Activated CD4-positive, alpha-beta T cell treated with anti-CD3 and anti-CD28 coated beads, Interleukin-2, amount 50 U/mL, for 16 hours (primary cell): ENCODE measurements at regions not wholly inside any gene's neighbourhood (a gene's known extent, or its start where the extent isn't known, plus 50 kb on each side); places are given as distances from the start of the nearest gene placed in this dataset.

ENCODE experiments used
- DNase-seq: peaks from one replicate; pipeline ENCODE4 v3.0.0-alpha.2; 2020

DNA sequence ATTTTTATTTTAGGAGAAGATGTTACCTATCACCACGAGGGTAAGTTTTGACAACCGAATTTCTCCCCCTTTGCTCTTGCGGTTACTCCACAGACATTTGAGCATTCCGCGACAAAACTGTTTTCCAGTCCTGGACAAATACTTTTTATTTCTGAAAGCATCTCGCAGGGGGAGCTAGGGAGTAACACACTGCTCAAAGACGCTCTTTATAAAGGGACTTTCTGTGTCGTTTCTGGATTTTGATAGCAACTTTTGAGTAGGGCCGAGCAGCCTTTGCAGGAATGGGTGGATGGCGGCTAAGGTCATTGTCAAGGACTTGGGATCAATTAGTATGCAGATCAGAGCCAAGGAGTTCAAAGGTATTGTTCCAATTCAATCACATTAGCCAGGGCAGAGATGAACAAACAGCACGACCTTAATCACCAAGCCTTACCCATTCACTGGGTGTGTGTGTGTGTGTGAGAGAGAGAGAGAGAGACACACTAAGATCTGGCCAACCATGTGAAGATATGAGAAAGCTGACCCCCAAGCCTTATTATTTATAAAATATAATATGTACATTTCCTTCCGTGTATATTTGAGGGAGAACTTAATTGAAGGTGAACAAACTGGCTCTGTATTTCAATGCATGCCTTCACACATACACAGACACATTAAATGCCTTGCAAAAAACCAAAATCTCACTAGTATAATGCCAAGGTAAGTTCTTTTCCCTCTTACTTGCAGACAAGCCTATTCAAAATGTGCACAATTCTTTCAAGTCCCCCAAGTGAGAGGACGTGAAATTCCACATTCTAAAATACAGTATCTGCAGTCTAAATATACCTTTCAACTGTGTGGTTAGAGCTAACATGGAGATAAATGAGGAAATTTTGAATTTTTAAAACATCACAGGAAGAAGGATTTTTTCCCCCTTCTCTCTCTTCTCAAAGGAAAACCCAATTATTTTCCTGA lies 613.8 kb downstream of the VRK1 start:
- no peak for DNase-seq

- no peak for DNase-seq
Observed at GRCh38 chr14:97411938-97412612, 614.9 kb downstream of the VRK1 start.

GRCh38 chr14:97413022-97413539 lies 615.9 kb downstream of the VRK1 start:
- DNase-seq = no peak

DNA sequence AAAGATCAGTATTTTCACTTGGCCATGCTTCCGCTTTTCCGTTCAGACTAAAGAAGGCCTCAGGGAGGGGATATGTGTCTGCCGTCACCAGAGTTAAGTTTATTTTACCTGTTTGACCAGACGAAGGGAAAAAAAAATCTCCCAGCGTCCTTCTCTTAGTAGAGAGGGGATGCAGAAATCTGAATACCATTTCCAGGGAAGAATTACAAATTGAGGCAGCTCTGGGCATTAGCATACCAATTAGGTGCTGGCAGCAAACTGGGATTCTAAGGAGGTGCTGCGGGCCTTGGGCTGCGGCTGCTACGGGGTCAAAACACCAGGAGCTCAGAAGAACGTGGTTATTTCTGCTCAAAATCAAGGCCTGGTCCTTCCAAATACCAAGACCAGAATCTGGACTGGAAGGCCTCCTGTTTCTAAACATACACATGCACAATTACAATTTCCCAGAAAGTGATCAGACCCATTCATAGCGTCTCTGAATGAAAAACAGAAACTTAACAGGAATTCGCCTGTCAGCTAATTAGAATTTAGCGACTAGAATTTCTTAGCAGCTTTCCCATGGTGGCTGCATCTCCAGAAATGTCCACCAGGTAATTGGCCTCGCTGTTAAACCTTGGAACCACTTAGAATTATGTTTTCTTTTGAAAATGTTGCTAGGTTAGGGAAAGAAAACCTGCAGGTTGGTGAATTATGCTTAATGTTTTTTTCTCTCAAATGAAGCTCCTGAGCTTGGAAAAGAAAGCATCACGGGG lies 617.0 kb downstream of the VRK1 start:
- no peak for DNase-seq

- no peak for DNase-seq
Observed at GRCh38 chr14:97414718-97415098, 617.5 kb downstream of the VRK1 start.

- no peak for DNase-seq
Observed at GRCh38 chr14:97415907-97416306, 618.7 kb downstream of the VRK1 start.

DNA sequence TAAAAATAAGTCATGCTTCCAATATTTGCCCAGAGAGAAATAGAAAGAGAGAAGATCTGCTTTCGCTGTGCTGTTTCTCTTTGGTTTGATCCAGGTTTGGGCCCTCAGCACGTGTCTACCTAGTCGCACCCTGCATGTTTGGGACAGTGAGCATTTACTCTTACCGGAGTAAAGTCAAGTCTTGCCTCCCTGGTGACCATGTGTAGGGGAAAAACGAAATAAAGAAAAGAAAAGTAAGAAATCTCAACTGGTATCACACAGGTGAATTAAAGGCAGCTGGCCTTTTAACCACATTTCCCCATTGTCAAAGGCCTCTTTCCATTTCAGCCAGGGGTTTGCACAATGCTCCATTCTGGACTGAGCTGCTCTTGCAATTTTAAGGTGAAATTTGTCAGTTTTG lies 619.4 kb downstream of the VRK1 start:
- DNase-seq = no peak

- DNase-seq = no peak
Observed at GRCh38 chr14:97417331-97417730, 620.1 kb downstream of the VRK1 start.

DNA sequence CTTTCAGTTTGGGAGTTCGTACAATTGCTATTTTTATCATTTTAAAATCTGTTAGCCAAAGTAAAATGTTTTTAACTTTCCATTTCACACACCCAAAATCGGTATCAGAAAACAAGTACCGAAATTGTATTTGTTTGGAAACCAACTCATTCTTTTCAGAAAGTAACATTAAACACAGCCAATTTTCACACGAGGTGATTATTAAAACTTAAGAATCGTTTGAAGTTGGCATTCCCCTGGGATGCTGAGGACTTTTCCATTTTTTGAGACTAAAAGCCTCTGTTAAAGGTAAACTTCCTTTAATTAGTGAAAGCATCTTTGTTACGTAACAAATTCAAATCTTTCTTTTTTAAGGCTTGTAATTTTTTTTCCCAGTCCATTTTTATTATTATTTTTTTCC lies 623.0 kb downstream of the VRK1 start:
- no peak for DNase-seq

- no peak for DNase-seq
Observed at GRCh38 chr14:97426776-97427175, 629.6 kb downstream of the VRK1 start.

- DNase-seq = no peak
Observed at GRCh38 chr14:97428808-97429440, 631.7 kb downstream of the VRK1 start.

- DNase-seq = no peak
Observed at GRCh38 chr14:97432586-97432985, 635.4 kb downstream of the VRK1 start.

GRCh38 chr14:97441740-97442362 lies 644.7 kb downstream of the VRK1 start:
- DNase-seq = peak; percentile 28

GRCh38 chr14:97442363-97442762 lies 645.2 kb downstream of the VRK1 start:
- peak; percentile 71 for DNase-seq

DNA sequence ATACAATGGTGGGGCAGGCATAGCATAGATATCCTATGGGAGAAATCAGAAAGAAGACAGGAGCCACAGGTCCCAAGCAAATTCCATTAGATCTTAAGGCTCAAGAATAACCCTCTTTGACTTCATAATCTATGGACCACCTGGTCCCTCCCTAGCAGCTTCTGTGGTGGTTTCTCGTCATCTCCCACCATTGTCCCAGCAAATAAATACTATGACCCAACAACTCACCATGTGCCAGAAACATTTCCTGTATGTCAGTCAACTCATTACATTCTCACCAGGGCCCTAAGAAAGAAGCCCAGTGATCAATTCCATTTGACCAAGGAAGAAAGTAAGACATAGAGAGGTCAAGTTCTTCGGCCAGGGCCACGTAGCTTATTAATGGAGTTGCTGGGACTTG lies 646.2 kb downstream of the VRK1 start:
- DNase-seq = no peak

DNA sequence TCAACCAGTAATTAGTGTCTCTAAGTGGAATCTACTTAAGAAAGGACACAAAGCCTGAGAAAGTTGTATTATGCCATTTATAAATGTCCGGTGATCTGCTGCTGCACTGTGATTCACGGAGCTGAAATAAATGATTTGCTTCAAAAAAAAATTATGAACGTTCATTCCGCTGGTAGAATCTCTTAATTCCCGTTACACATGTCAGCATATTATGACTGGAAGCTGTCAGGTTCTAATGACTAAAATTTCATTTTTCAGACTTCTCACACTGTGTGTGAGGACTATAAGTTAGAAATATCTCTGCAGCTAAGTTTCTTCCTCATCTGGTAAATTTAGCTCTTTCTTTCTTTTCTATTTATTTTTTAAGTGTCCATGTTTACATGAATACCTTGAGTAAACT lies 647.1 kb downstream of the VRK1 start:
- no peak for DNase-seq

GRCh38 chr14:97445367-97445766 lies 648.2 kb downstream of the VRK1 start:
- no peak for DNase-seq

- DNase-seq = no peak
Observed at GRCh38 chr14:97446087-97446486, 648.9 kb downstream of the VRK1 start.

GRCh38 chr14:97452314-97452713 lies 655.1 kb downstream of the VRK1 start:
- DNase-seq = no peak

DNA sequence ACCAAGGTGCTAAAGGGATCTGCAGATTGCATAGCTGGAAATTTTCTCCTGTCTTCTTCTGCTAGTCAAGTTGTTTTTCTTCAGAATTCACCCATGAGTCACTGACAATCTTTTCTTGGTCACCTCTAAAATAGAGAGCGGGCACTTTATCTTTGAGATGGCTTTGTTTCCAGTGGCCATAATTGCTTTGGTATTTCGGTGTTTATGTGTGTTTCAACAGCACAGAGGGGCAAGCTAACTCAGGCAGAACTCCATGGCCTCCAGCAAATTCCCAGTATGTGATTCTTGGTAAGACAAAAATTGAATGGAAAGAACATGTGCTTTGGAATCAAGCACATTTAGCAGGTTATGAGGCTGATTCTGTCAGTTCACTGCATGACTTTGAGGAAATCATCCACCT lies 656.8 kb downstream of the VRK1 start:
- no peak for DNase-seq

DNA sequence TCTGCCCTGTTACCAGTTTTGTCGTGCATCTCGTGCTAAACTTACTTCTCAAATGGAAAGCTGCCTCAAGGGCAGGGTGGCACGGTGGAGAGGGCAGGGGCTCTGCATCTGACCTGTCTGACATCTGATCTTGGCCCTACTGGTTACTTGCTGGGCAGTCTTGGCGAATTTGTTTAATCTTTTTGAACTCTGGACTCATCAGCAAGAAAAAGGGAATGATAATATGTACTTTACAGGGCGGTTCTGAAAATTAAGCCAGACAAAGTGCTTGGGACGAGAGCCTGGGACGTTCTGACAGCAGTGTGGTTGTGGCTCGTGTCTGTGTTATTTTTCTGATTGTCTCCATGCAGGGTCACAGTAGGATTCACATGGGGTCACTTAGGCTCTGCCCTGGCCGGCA lies 659.3 kb downstream of the VRK1 start:
- no peak for DNase-seq

DNA sequence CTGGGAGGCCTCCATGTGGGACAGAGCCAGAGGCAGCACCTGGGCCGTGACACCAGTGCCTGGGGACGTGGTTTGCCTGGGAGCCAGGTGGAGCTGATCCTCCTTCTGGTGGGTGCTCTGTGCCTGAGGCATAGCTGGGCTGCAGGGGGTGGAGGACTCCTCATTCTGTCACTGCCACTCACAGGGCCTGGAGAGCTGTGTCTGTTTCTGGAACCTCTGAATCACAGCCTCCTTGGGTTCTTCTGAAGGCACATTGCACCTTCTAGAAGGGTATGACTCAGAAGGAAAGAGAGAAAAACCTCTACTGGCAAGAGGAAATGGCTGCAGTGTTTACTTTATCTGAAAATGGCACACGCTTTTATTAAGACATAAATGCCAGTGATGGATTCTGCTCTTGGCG lies 659.8 kb downstream of the VRK1 start:
- DNase-seq = peak; percentile 87
